GM18909 (cell line): ENCODE measurements at regions not wholly inside any gene's neighbourhood (a gene's known extent, or its start where the extent isn't known, plus 50 kb on each side); places are given as distances from the start of the nearest gene placed in this dataset.
A peak's percentile ranks its signal among the peaks of the same experiment; 100 is the strongest.

Experiments used
- ATAC-seq: cut with Tn5 transposase; IDR thresholded peaks from one replicate; pipeline ENCODE4 v1.9.1; 2021; ENCODE audit warnings: mild to moderate bottlenecking; ENCODE audit not compliant: unreplicated experiment, poor library complexity

DNA sequence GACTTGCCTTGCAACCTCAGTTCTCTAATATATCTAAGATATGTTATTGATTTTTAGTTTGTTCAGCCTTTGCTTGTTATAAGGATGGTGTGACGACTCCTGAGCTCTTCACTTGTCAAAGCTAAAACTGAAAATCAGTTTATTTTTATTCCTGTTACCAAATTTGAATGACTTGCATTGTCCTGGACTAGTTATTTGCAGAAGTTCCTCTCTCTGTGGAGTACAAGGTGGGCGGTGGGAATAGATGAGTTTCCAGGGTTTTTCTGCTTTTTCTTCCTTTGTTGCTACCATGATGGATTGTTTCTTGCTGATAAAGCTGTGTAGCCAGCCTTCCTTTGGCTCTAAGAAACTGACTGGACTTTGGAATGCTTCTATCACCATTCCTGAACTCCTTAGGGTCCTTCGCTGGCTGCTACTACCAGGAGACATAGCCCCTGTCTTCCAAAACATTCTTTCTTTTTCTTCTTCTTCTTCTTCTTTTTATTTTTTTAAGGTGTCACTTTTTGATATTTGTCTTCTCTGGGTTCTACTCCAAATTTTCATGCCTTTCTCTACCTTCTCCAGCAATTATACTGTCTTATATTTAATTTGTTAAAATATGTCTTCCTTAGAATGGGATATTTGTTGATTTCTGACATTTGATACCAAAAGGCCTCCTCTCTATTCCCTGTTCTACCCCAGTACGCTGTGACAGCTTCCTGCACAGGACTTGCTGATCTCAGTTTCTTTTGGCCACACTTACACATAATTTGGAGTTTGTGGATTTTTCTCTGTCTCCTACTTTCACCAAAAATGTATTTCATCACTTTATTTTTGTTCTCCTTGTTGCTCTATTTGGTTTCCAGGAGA is 145.1 kb upstream of the THRB start:
- no peak for ATAC-seq

DNA sequence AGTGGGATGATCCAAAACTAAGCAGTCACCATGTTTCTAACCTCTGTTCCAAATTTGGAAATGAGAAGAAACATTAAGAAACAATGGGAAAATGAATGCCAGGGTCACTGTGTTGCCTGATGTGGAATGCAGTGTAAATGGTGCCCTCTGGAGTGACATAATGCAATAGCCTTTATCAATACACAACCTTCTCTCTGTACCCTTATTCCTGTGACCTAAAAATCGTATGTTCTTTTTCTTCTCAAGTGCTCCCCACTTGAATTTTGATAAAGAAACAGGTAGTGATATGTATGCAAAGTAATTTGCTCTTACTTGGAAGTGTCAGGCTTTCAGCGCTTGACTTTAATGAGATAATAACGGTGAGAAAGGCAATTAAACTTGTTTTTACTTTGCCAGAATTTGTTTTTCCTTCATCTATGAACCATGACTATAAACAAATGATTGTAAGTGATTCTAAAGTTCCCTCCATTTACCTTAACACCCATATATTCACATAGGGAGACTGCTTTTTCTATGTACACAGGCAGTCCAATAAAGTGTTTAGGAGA is 145.8 kb upstream of the THRB start:
- ATAC-seq, result no peak

DNA sequence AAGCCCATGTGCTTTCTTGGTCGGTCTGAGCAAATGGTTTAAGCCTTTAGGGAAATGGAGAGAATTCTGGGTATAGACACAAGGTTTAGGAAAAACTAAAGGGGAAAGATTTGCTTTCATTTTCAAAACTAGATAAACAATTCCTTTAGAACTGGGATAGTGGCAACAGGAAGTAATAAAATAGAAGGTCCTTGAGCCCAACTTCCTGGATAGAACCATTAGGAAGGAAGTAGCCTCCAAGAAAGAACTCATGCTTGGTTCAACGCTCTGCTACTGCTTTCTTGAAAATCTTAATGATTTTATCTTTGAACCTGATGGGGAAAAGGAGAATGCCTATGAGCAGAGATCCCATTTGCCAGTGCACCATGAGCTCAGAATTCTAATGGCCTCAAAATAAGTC is 147.0 kb upstream of the THRB start:
- ATAC-seq, result no peak

DNA sequence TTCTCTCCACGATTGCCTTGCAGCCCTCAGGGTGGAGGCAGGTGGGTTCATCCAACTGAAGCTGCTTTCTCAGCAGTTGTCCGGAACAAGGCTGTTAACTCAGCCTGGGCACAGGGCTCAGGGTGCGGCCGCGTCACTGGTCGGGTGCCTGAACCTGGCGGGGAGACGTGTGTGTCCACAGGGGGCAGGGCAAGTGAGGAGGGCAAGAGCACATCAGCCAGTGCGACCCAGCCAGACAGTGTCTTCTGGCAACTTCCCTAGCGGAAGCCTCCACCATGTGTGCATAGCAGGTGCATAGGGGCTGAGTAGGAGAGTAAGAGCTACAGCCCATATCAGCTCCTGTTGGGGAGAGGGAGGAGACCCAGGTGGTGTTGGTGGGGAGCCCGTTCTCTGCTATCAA is 150.4 kb upstream of the THRB start:
- no peak for ATAC-seq

DNA sequence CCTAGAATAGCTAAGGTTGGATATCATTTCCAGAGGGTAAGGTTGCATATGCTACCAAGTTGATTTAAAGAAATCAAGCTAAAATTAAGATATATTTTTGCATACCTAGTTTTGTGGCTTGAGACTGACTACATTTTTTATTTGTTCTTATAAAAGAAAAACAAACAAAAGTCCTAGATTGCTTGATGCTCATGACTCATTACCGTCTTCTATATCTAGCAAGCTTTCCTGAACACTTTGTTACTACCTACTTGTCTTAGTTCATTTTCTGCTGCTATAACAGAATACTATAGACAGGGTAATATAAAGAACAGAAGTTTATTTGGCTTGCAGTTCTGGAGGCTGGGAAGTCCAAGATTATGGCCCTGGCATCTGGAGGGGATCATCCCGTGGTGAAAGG is 152.1 kb upstream of the THRB start:
- no peak for ATAC-seq

DNA sequence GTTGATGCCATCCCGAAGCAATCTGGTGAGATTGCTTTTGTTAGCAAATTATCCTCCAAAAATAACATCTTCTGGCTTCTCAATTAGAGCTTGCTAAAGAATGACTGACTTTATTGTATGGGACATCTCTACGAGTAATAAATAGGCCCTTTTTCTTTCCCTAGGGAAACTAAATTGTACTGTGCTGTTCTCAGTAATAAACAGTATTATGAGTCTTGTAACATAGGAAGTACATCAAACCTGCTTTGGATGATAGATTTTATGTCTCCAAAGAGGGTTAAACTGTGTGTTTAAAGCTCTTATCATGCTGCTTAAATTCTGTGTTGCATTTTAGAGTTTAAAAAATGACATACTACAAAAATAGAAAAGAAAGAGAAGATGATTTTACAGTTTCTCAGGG is 153.4 kb upstream of the THRB start:
- no peak for ATAC-seq

DNA sequence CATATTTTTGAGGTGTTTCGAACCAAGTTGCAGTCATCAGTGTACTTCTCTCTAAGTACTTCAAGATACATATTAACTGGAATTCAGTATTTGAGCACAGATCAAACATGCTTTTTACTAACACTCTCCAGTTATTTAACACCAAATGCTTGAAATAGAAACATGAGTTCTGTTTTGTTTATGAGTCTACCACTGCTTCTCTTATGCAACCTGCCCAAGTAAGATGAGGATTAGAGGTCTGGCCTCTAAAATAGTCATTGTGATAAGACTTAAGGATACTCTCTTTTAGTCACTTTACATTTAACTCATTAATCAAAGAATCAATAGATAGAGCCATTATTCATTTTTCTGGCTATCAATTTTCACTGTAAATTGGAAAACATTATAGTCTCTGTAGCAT is 156.2 kb upstream of the THRB start:
- ATAC-seq, result no peak

DNA sequence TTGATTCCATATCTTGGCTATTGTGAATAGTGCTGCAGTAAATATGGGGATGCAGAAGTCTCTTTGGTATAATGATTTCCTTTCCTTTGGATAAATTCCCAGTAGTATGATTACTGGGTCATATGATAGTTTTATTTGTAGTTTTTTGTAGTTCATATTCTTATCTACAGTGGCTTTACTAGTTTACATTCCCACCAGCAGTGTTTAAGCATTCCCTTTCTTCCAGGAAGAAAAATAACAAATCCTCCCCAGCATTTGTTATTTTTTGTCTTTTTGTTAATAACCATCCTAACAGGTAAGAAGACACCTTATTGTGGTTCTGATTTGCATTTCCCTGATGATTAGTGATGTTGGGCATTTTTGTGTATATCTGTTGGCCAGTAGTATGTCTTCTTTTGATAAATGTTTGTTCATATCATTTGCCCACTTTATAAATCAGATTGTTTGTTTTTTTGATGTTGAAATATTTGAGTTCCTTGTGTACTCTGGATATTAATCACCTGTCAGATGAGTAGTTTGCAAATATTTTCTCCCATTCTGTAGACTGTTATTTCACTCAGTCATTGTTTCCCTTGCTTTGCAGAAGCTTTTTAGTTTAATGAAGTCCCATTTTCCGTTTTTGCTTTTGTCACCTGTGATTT is 163.3 kb upstream of the THRB start:
- ATAC-seq, result no peak

DNA sequence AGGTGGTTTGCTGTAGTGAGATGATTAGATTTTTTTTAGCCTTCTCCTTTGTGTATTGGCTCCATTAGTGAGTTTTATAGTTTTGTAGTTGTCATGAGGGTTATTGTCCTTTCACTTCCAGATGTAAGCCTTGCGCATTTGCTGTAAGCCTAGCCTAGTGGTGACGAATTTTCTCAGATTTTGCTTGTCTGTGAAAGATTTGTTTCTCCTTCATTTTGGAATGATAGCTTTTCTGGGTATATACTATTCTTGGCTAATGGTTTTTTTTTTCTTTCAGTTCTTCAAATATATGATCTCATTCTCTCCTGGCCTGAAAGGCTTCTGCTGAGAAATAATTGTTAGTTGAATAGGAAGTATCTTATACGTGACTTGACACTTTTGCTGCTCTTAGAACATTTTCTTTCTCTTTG is 166.5 kb upstream of the THRB start:
- ATAC-seq, result no peak

DNA sequence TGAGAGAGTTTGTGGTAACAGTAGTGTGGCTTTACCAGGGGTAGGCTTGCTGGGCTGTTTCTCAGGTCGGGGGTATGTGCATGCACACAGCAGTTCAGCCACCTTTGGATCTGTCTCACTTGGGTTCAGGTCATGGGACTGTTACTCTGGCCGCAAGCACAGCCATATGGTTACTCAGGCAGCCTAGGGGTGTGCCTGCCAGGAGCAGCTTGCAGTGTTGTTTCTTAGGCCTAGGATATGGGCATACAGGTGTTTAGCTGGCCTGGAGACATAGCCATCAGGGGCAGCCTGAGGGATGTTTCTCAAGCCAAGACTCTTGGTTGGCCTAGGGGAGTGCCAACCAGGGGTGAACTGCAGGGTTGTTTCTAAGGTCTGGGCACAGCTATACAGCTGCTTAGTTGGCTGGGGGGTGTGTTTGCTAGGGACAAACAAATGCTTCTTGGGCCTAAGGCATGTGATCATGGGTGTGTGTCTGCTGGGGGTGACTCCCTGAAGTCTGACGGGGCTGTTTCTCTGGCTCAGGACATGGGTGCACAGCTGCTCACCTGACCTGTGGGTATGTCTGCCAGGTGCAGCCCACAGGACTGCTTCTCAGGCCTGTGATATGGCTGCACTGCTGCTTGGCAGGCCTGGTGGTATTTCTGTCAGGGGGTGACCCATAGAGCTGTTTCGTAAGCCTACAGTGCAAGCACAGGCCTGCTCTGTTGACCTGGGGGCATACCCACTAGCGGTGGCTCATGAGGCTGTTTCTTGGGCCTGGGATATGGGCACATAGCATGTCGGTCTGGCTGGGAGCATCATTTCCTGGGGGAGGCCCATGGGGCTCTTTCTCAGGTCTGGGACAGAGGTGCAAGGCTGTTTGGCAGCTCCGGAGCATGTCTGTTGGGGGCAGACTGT is 168.0 kb upstream of the THRB start:
- no peak for ATAC-seq

DNA sequence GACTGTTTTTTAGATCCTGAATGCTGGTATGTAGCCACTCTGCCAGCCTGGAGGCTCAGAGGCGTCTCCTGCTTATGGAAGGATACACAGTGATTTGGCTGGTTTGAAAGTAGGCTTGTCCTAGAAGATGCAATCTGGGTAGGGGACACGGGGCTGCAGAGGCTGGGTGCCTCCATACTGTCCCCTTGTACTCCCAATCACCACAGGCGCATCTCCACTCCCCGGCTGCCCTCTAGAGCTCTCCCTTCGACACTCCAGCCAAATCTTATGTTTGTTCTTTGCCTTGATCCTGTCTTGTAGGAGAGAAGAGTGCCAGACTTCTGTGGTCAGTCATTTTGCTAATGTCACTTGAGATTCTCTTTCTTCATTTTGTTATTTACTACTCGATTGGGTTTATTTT is 168.8 kb upstream of the THRB start:
- no peak for ATAC-seq

DNA sequence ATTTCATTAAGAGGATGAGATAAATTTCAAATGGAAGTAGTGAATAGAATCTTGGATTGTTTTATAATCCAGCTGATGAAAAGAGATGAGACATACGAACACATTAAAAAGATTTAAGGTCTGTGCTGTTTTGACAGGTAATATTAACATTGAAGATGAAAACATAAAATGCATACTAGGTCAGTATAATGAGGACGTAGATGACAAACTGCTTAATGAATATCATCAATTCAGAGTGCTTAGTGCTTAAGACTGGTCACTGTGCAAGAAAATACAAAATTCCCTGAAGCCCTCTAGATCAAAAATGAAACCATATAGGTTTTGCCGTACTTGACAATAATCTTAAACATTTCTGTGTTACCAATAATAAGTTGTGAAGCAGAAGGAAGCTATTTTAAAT is 173.4 kb upstream of the THRB start:
- no peak for ATAC-seq

DNA sequence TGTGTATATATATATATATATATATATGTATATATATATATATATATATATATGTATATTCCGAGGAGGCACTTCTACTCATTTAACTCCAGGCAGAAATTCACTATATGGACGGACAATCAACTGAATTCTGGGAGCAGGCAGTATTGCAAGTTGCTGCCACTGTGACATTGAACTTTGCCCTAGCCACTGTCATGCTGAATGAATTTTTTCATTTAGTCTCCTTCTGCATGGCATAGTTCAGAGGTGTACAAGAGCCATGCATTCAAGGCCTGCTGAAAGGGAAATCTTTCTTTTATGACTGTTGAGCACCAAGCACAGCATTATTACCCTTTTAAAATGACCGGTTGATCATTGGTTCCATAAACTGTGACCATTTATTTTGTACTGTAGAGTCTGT is 176.2 kb upstream of the THRB start:
- ATAC-seq, result no peak

DNA sequence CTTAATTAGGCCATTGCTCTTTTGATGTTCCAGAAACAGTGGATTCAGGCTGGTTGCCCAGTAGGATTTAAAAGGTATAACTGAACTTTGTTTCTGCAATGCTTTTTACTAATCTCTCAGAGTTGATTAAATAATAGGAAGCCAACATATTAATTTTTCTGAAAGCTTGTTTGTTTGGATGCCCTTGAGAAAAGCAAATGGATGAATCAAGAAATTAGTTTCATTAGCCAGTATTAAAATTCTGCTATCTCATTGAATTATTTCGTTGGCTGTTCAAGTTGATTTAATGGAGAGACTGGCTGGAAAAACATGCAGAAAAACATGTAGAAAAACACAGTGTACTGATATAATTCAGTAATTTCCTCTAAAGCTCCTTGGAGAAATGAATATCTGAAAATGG is 178.9 kb upstream of the THRB start:
- no peak for ATAC-seq

DNA sequence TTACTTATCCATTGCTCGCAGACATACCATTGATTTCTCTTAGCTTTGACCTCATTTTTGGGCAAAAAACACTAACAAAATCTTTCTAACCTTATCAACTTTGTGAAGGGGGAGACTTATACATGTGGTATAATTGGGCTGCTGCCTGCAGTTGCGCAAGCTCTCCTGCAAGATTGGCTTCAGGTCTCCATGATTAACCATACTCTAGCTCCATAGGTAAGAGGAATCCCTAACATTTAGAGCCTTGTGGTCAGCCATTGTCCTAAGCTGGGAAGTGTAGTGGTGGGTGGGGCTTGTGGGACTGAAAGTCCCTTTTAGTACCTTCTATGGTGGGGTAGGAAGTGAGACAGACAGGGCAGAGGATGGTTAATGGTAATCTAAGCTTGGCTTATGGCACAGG is 179.6 kb upstream of the THRB start:
- no peak for ATAC-seq

DNA sequence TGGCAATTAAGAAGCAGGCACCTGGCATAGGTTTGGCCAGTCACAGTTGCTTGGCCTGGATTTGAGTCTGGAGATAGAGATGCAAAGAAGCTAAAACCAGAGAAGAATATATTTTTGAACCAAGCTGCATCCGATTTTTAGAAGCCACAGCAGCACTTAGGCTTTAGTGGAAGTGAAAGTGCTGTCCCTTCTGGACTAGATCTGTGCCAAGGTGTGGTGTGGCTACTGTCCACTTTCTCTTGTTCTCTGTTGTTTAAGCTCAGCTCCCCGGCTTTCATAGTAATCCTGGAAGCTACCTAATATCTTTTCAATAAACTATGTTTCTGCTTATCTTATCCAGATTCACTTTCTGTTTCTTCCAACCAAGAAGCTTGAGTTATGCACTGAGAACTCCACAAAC is 183.4 kb upstream of the THRB start:
- peak; percentile 32 for ATAC-seq

DNA sequence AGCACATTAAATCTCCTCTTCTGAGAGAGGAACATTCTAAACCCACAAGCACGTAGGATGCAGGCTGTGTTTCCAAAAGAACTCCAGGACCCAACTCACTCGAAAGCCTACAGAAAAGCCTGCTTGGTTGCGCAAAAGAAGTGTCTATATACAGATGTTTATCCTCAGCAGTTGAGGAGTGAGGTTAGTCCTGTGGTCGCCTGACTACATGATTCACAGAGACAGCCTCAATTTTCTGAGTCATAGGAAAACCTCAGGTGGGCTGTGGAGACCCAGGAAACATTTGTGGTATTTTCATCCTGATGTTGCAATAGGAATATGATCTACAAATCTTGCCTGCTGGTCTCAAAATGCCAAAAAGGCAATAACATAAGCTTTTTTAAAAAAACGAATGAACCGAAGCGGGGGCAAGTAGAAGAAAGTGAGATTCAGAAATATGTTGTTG is 183.8 kb upstream of the THRB start:
- peak; percentile 43 for ATAC-seq

DNA sequence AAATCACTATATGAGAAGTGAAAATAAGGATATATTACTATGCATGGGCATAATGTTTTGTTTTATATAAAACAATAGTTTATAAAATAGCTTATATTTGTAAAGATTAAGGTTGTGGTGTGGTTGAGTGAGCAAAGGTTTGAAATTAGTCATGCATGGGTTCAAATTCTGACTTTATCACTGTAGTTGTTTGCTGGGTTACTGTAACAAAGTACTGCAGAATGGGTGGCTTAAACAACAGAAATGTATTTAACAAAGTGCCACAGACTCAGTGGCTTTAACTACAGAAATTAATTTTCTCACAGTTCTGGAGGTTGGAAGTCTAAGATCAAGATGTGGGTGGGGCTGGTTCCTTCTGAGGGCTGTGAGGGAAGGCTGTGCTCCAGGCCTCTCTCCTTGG is 184.8 kb upstream of the THRB start:
- no peak for ATAC-seq

DNA sequence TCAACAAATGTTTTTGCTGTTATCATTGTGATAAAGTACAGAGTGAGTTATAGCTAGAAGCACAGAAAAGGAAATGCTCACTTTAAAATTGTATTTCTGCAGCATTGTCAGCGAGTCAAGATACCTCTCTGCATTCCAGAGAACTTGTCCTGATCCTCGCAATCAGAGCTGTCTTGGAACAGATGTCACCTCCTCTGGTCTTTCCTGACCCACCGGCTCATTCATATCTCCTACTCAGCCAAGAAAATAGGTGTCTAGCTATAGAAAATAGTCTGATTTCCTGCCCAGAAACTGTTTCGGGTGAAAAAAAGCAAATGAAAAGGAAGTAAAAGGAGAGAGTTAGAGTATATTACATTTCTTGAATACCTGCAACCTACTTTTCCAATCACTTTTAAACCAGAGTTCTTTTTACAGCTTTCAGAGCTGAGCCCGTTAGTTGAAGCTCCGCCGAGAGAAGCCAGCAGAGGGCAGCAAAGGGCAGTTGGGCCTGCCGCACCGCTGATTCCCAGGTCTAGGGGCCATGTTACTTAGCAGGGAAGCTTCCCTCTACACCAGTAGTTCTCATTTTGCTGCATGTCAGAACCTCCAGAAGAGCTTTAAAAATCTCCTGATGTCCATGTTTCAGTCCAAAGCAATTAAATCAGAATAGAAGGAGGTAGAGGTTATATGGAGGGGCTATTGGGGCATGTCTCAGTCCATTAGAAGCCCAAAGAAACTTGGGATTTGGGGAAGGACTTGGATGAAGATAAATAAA is 185.7 kb upstream of the THRB start:
- ATAC-seq, result peak; percentile 82

DNA sequence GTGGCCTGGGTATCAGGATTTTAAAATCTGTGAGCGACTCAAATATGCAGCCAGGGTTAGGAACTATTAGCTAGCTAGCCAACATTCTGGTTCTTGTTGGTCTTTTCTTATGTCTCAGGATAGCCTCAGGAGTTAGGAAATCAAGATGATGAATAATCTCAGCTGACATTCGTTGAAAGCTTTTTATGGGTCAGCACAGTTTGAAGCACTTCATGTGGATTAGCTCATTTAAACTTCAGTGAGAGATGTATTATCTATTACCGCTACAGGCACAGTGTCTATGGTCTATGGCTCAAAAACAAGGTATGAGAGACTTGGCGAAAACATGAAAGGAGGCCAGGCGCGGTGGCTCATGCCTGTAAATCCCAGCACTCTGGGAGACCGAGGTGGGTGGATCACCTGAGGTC is 187.5 kb upstream of the THRB start:
- ATAC-seq, result no peak
